Neural cell (in vitro differentiated cells): ENCODE measurements at regions not wholly inside any gene's neighbourhood (a gene's known extent, or its start where the extent isn't known, plus 50 kb on each side); places are given as distances from the start of the nearest gene placed in this dataset.

Source experiments
- CTCF ChIP-seq: fragments of 450-650 bp; IDR thresholded peaks from 2 replicates; pipeline ENCODE4 v1.5.1; 2014; ENCODE audit warnings: antibody characterized with exemption, mild to moderate bottlenecking, moderate library complexity; ENCODE audit not compliant: poor library complexity, severe bottlenecking
- EZH2 ChIP-seq: fragments of 200-600, 300-800 bp; shearing (Covaris generic), sonication (generic); IDR thresholded peaks from 2 replicates; pipeline ENCODE4 v1.6.1; 2014; ENCODE audit warnings: antibody characterized with exemption, low read length, borderline replicate concordance, mild to moderate bottlenecking; ENCODE audit not compliant: insufficient read depth, poor library complexity, severe bottlenecking
- POLR2AphosphoS5 ChIP-seq: IDR thresholded peaks from 2 replicates; pipeline ENCODE4 v1.6.1; 2012
- RAD21 ChIP-seq: fragments of 450-650 bp; conservative IDR thresholded peaks from 2 replicates; pipeline ENCODE4 v1.6.1; 2014; ENCODE audit warnings: antibody characterized with exemption, mild to moderate bottlenecking, moderate library complexity
- TAF1 ChIP-seq: IDR thresholded peaks from 2 replicates; pipeline ENCODE4 v1.6.1; 2012; ENCODE audit warnings: low read depth

GRCh38 chr9:38213631-38214299, 144.7 kb upstream of the SHB start:
- no peak for TF ChIP-seq CTCF
- no peak for TF ChIP-seq POLR2AphosphoS5
- TF ChIP-seq EZH2: no peak
- no peak for TF ChIP-seq TAF1
- TF ChIP-seq RAD21: no peak
